H7 (cell line): ENCODE measurements at regions not wholly inside any gene's neighbourhood (a gene's known extent, or its start where the extent isn't known, plus 50 kb on each side); places are given as distances from the start of the nearest gene placed in this dataset.
"Not testable (repeated sequence)": the region's sequence is repeated elsewhere in the genome, so short reads cannot be mapped to it uniquely, and the experiment has no call there.

Experiments
- DNase-seq: peaks from one replicate; pipeline ENCODE4 v3.0.0; 2012
- H3K27me3 ChIP-seq: 2 replicates; pipeline ENCODE4 v1.6.0; 2011; ENCODE audit warnings: mild to moderate bottlenecking, low read length; ENCODE audit not compliant: control insufficient read depth, insufficient read depth
- H3K36me3 ChIP-seq: replicated peaks from 2 replicates; pipeline ENCODE4 v1.5.1; 2011; ENCODE audit warnings: low read length; ENCODE audit not compliant: control insufficient read depth, insufficient read depth
- H3K4me3 ChIP-seq: 2 replicates; pipeline ENCODE4 v1.5.1; 2011; ENCODE audit warnings: low read depth, mild to moderate bottlenecking, control low read depth, low read length, moderate library complexity; ENCODE audit not compliant: insufficient read depth

DNA sequence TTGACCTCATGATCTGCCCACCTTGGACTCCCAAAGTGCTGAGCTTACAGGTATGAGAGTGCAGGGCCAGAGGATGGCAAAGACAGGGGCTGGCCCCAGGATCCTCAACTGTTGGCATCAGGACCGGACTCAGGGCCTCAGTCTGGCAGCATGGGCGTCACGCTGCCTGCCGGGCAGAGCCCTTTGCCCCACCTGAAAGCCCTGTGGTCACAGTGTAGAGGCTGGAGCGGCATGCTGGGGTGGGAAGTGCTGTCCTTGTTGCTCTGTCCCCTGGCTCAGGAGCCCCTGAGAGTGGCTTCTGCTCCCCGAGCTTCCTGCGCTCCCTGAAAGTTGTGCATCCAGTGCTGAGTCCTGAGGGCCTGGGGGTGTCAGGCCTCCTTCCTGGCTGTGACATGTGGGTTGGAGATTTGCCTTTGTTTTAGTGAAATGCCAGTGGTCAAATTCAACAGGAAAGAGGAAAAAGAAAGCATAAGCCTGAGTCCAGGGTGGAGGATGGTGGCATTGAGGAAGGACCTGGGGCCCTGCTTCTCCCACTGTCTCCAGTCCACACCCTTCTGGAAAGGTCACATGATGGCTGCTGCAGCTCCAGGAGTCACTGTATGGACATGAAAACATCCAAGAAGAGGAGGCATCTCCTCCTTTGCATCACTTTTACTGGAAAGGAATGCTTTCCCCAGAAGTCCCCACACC is 147.2 kb downstream of the OR4M2 start:
- Histone ChIP-seq H3K27me3 (no peaks in the 10 kb centered on the region), H3K4me3 (no peak overlapping the region), H3K36me3 (no peaks in the 10 kb centered on the region)
- DNase-seq: no peak

DNA sequence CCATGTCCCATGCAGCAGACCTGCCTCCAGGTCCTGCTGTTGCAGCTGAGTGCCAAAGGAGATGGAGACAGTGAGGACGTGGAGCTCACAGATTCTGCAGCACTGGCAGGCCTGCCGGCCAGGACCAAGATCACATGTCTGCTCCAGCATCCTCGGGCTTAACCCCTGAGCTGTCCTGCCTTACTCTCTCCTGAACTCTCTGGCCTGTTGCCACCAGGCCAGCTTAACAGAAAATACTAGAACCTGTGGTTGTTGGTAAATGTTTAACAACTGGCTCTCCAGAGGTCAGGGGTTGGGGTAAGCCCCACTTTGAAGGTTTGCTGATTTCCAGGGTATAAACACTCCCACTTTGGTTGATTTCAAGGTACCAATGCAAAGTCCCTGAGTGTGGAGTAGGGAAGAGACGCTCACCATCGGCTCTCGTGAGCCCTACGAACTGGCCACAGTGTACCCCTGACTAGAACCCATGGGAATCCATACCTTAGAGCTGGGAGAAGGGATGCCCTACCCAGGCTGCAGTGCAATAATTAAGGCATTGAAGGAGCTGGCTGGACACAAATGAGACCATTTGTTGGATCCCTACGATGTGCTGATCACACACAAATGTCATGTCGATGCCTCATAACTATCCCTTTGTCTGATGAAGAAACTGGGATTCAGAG is 147.9 kb downstream of the OR4M2 start:
- DNase-seq: no peak
- no peaks in the 10 kb centered on the region for H3K36me3 ChIP-seq
- H3K4me3 ChIP-seq: no peak overlapping the region
- no peaks in the 10 kb centered on the region for H3K27me3 ChIP-seq

DNA sequence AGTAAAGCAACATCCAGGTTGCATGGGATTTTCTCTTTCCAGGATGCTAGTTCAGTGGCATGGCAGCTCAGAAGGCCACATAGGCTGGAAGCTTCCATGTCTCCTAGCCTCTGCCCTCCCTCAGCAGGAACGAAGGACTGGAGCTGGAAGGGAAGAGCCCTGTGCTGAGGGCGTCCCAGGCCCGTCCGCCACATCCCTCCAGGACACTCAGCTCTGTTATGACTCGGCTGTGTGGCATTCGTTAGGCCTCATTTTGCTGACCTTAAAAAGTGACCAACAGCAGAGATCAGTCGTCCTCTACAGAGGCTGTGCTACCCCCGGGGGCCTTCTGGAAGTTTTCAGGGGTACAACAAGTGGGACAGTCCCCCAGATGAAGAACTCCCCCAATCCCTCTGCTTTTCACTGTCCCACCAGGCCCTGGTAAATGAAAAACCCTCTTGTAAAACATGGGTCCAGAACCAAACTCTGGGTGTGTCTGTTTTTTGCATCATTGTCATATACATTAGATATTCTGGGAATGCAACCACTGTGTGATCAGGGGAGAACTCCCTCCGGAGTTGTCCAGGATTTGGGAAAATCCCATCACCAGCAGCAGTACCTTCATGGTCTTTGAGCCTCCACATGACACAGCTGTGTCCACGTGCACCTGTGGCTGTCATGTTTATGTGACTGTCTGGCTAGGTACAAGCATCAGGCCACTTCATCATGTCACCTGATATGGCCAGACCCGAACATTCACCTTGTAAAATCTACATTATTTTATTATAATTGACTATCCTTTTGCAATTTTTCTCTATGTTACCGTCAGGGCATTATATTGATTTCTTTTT is 149.9 kb downstream of the OR4M2 start:
- no peak for DNase-seq
- no peaks in the 10 kb centered on the region for H3K27me3 ChIP-seq
- no peaks in the 10 kb centered on the region for H3K36me3 ChIP-seq
- H3K4me3 ChIP-seq: no peak overlapping the region

DNA sequence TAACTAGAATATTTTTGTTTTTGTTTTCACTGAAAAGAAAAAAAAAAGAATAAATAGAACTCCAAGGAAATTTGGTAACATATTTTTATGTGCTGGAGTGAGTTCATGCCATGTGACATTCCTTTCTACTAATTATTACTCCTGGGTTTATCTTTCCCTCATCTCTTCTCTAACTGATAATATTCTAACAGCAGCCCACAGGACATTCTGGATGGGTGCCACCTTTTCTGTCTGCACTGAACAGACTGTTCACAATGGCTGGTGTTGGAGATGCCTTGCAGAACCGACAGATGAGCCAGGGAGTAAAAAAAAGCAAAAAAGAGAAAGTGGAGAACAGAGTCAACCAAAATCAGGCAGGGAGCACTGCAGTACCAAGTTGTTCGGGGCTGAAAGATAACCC is 151.3 kb downstream of the OR4M2 start:
- H3K27me3 ChIP-seq: no peaks in the 10 kb centered on the region
- DNase-seq: no peak
- no peaks in the 10 kb centered on the region for H3K36me3 ChIP-seq
- H3K4me3 ChIP-seq: no peak overlapping the region

DNA sequence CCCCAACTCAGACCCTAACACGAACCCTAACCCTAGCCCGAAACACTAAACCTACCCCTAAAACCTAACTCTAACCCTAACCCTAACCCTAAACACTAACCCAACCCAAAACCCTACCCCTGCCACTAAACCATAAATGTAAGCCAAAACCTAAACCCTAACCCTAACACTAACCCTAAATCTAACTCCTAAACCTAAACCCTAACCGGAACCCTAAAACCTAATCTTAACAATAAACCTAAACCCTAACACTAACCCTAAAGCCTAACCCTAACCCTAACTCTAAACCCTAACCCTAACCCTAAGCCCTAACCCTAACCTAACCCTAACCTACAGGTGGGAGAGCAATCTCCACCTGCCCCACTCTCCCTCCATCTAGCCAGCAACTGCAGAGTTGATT is 152.3 kb downstream of the OR4M2 start:
- Histone ChIP-seq H3K4me3 (no peak overlapping the region), H3K27me3 (no peaks in the 10 kb centered on the region), H3K36me3 (no peaks in the 10 kb centered on the region)
- no peak for DNase-seq

DNA sequence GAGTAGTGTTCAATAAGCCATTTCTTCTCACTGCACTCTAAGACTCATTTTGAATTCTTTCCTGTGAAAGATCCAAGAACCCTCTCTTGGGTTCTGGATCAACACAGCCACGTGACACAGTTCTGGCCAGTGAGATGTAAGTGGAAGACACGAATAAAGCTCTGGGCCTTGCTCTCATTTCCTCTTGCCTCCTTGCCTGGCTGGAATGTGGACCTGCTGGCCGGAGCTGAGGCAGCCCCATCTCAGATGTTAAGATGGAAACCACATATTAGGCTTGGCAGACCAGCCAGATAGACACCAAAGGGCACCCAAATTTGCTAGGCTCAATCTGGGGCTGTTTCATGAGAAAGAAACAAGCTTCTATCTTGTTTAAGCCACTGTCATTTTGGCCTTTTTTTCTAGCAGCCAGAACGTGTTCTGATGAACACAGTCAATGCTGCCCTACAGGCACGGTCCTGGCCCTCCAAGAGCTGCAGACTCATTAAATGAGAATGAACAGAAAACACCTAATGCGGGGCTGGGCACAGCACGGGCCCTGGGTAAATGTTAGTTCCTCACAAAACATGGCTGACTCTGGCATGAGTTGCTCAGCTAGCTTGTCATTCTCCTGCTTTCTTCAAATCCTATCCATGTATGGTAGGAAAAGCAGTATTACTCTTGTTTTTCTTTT is 155.1 kb downstream of the OR4M2 start:
- DNase-seq, H3K4me3 ChIP-seq, H3K36me3 ChIP-seq, H3K27me3 ChIP-seq: not testable (repeated sequence)

DNA sequence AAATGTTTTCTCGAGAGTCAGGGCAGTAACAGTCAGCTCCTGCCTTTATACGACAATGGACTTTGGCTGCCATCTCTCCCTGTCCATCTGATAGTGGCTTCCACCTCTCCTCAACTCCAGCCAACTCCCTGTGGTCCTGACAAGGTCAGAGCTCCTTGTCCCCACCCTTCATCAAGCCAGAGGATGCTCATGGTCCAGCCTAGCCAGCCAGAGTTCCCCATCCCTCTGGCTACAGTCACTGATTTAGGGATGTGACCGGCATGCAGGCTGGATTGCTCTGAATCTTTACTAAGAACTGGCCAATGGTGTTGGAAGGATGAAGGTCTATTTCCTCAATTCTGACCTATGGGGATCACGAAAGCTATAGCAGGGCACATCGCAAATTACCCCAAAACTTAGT is 156.1 kb downstream of the OR4M2 start:
- Histone ChIP-seq H3K36me3 (no peaks in the 10 kb centered on the region), H3K27me3 (no peaks in the 10 kb centered on the region), H3K4me3 (no peak overlapping the region)
- no peak for DNase-seq

DNA sequence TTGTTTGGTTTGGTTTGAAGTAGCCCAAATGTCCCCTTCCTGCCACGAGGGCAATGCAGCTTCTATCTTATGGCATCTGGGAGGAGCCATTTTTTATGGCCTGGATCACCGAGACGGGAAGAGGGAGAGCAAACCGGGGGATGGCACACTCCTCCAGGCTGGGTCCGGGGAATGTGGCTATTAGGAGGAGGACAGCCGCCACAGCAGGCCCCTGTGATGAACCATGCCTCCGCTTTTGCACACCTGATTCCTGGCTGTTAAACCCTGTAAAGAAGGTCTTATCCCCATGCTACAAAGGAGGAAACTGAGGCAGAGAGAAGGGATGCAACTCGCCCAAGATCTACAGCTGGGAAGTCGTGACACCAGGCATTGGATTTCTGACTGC is 157.6 kb downstream of the OR4M2 start:
- Histone ChIP-seq H3K4me3 (no peak overlapping the region), H3K36me3 (no peaks in the 10 kb centered on the region), H3K27me3 (no peaks in the 10 kb centered on the region)
- no peak for DNase-seq

DNA sequence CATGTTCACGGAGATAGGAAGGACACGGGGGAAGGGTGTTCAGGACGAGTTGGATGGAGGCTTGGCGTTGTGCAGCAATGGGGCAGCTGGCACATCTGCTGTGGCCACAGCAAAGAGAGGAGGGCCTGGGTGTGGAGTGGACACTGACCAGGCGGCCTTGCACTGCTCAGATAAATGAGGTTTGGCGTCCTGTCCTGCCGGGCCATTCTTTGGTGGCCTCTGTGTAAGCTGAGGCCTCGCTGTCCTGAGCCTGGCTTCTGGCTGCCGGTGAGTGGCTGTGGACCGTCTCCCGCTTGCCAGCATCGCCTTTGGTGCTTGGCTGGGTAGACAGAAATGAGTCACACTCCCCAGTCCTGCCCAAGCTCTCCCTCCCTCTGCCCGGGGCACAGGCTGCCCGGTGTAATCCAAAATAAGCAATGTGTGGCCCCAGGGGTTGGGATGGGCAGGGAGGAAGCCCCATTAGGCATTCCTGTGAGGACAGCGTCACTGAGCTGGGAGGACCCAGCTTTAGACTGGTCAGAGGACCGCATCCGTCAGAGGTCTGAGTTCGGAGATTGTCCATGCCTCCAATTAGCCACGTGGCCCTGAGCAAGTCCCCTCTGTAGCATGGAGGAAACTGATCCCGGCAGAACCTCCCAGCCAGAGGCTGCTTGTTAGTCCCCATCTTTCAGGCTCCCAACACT is 158.1 kb downstream of the OR4M2 start:
- not testable (repeated sequence) for DNase-seq, H3K4me3 ChIP-seq, H3K27me3 ChIP-seq, H3K36me3 ChIP-seq

DNA sequence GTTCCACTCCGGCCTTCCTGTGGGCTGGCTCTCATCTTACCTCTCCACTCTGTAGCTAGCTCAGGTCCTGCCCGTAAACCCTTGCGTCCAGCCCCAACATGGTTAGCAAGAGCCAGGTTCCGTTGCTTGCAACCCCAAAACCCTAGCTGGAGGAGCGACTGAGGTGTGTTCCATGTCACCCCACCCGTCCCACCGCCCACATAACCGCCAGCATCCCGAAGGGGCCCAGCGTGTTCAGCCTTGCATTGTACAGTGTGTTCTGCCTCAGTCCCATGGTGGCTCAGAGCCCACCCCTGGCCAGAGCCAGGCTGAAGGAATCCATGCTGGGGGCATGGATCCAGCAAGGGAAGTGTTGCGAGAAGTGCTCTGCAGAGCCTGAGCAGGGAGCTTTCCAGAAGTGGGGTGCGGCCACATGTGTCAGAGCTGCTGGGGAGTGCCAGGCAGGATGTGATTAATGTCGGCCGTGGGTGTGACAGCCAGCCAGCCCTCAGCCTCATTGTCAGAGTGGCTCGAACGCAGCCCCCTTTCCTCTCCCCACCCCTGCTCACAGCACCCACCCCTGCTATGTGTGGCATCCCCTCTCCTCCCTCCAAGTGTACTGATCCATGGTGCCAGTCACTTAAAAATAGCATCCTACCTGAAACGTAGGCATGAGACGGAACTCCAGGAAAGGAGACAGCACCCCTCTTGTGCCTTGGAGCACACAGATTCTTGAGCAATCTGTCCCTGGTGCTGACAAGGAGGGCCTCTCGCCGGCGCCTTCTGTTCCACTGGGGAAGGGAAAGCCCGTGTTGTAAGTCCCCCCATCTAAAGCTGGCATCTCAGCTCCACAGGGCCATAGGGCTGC is 158.9 kb downstream of the OR4M2 start:
- H3K27me3 ChIP-seq, H3K4me3 ChIP-seq, H3K36me3 ChIP-seq, DNase-seq: not testable (repeated sequence)

DNA sequence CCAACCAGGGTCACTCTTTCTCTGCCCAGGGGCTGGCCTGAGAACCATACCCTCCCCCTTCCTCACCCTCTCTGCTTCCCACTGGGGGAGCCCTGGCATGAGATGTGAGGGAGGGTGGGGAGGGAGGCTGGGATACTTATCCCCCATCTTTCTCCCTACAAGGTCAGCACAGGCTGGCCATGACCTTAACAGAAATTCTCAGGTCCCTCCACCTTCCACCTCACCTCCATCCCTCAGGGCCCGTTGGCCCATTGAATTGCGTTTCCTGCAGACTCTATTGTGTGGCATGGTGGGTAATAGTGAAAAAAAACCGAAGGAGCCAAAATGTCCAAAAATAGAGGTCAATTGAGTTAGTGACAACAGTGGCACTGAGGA is 159.5 kb downstream of the OR4M2 start:
- no peaks in the 10 kb centered on the region for H3K27me3 ChIP-seq
- no peaks in the 10 kb centered on the region for H3K36me3 ChIP-seq
- no peak overlapping the region for H3K4me3 ChIP-seq
- DNase-seq: no peak

DNA sequence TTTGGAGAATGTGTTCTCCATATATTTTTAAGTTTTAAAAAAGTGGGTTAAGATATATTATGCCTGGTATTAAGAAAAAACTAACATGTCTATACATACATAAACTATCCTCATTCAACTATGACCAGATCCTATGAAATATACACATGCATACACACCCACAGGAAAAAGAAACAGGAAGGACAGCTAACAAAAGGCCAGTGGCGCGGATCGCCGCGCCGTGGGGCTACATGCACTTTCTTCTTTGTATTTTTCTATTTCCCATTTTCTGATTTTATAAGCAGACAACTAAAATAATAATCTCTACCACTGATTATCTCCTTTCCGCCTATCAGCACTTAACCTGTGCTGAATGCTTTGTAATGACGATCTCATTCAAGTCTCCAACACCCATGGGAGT is 160.1 kb downstream of the OR4M2 start:
- H3K27me3 ChIP-seq: no peaks in the 10 kb centered on the region
- H3K4me3 ChIP-seq: no peak overlapping the region
- no peak for DNase-seq
- no peaks in the 10 kb centered on the region for H3K36me3 ChIP-seq

DNA sequence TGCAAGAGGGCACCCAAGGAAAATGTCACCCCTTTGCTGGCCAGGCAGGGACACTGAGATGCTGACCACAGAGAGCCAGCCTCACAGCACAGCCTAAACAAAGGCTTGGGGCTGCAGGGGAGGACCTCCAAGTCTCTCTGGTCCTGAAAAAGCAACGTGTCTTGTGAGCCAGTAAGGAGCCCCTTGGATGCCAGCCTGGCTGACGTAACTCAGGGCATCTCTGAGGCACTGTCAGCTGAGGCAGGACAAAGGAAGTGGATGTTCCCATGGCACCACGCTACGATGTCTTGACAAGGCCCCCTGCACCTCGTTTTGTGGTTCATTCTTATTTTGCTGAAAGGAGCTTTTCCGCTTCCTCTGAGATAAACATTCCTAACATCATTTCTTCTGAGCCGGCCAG is 160.7 kb downstream of the OR4M2 start:
- no peaks in the 10 kb centered on the region for H3K27me3 ChIP-seq
- no peaks in the 10 kb centered on the region for H3K36me3 ChIP-seq
- no peak overlapping the region for H3K4me3 ChIP-seq
- no peak for DNase-seq

DNA sequence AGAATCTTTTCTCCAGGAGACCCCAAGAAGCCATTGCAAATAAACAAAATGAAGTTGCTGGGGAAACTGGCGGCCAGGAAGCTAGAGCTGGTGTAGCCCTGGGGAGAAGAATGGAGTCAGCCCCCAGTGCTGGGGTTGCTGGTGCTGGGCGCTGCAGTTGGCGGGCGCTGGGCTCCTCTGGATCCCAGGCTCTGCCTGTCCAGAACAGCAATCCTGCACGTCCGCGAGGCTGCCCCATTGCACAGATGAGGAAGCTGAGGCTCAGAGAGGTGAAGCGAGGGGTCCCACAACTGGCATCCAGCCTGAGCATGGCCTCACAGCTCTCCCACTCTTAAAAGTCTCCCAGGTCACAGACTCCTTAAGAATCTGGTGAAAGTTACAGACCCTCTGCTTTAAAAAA is 161.1 kb downstream of the OR4M2 start:
- Histone ChIP-seq H3K27me3 (no peaks in the 10 kb centered on the region), H3K36me3 (no peaks in the 10 kb centered on the region), H3K4me3 (no peak overlapping the region)
- no peak for DNase-seq
